T-helper 1 cell treated with Interleukin-12 subunit alpha and Interleukin-12 subunit beta and Interleukin-4 antibody, amounts not matched to agents 30 μg/mL and 1 μg/mL, for 36 hours (primary cell): ENCODE measurements at regions not wholly inside any gene's neighbourhood (a gene's known extent, or its start where the extent isn't known, plus 50 kb on each side); places are given as distances from the start of the nearest gene placed in this dataset.

ENCODE experiments used
- H3K27ac Mint-ChIP-seq: one replicate; pipeline ENCODE4 v1.8.0; 2021; ENCODE audit warnings: mild to moderate bottlenecking, mixed read lengths
- H3K27me3 Mint-ChIP-seq: one replicate; pipeline ENCODE4 v1.8.0; 2021; ENCODE audit warnings: low read depth, mixed read lengths
- H3K36me3 Mint-ChIP-seq: one replicate; pipeline ENCODE4 v1.8.0; 2021; ENCODE audit warnings: low read depth, mixed read lengths
- H3K4me1 Mint-ChIP-seq: one replicate; pipeline ENCODE4 v1.8.0; 2021; ENCODE audit warnings: low read depth, mixed read lengths
- H3K4me3 Mint-ChIP-seq: one replicate; pipeline ENCODE4 v1.8.0; 2021; ENCODE audit warnings: mild to moderate bottlenecking, moderate library complexity, mixed read lengths
- H3K9me3 Mint-ChIP-seq: one replicate; pipeline ENCODE4 v1.8.0; 2021; ENCODE audit warnings: mixed read lengths

- no peak overlapping the region for H3K4me3 Mint-ChIP-seq
- no peaks in the 10 kb centered on the region for H3K4me1 Mint-ChIP-seq
- H3K36me3 Mint-ChIP-seq = no peaks in the 10 kb centered on the region
- H3K27ac Mint-ChIP-seq = no peak overlapping the region
- peaks cover 6% of the 10 kb centered on the region for H3K9me3 Mint-ChIP-seq
- H3K27me3 Mint-ChIP-seq = no peaks in the 10 kb centered on the region
Observed at GRCh38 chr21:16538405-16538804, 808.6 kb downstream of the USP25 start.

DNA sequence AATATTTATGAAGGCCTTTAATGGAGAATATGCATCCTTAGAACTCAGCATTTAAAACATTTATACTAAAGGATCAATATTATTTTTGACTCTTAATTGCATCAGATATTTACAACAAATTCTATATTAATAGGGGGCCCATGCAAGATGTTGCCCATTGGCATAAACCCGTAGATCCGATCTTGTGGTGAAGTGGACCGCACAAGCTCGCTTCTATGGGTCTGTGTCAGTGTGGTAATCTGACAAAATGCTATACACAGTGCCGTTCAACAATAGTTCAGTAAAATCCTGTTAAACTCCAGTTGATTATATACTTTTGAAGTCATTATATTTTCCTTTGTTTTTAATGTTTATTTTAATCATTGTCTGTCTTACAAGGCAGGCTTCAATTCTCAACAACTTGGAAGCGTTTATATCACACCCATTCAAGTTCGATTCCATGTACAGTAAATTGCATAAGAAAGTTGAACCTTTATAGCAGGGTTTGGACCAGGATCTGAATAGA, 809.2 kb downstream of the USP25 start:
- H3K27ac Mint-ChIP-seq = no peak overlapping the region
- H3K4me3 Mint-ChIP-seq = no peak overlapping the region
- H3K36me3 Mint-ChIP-seq = no peaks in the 10 kb centered on the region
- H3K27me3 Mint-ChIP-seq = no peaks in the 10 kb centered on the region
- peaks cover under 1% of the 10 kb centered on the region for H3K9me3 Mint-ChIP-seq
- H3K4me1 Mint-ChIP-seq = no peaks in the 10 kb centered on the region

DNA sequence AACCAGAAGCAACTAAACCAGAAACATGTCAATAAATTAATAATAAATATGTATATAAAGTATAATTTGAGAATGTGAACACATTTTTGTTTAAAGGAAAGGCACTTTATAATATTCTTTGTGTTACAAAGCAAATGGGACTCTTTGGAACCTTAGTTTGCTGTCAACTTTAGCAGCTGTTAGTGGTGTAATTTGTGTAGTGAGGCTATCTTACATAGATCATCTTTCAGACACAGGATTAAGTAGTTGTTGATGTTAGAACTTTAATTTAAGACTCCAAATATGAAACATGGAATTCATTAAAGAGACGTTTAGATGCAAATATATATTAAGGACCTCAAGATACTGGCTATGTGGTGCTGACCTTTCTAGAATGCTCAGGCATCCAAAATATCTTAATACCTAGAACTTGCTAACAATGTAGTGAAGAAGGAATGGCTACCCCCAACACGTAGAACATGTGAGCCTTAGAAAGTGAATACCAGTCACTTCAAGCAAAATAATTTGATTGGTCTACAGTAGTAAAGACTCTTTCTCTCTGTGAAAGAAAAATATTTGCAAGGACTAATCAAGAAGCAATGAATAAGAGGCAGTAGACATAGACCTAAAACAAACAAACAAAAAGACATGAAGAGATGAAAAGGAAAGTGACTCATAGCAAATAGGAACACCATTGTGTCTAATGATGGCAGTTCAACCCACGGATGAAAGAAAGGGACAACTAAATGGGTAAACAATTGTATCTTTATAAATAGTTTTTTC, 811.4 kb downstream of the USP25 start:
- Mint-ChIP-seq H3K36me3 (no peaks in the 10 kb centered on the region), H3K4me3 (no peak overlapping the region), H3K27ac (no peak overlapping the region), H3K27me3 (no peaks in the 10 kb centered on the region), H3K9me3 (no peaks in the 10 kb centered on the region), H3K4me1 (no peaks in the 10 kb centered on the region)

- Mint-ChIP-seq H3K36me3 (no peaks in the 10 kb centered on the region), H3K4me3 (no peak overlapping the region), H3K4me1 (no peaks in the 10 kb centered on the region), H3K9me3 (peaks cover 9% of the 10 kb centered on the region), H3K27me3 (no peaks in the 10 kb centered on the region), H3K27ac (no peak overlapping the region)
Observed at GRCh38 chr21:16550118-16550517, 820.3 kb downstream of the USP25 start.

GRCh38 chr21:16550917-16551741, 821.3 kb downstream of the USP25 start:
- H3K4me3 Mint-ChIP-seq = no peak overlapping the region
- no peak overlapping the region for H3K27ac Mint-ChIP-seq
- no peaks in the 10 kb centered on the region for H3K27me3 Mint-ChIP-seq
- no peaks in the 10 kb centered on the region for H3K4me1 Mint-ChIP-seq
- H3K9me3 Mint-ChIP-seq = peaks cover 12% of the 10 kb centered on the region
- H3K36me3 Mint-ChIP-seq = no peaks in the 10 kb centered on the region

- H3K9me3 Mint-ChIP-seq = peaks cover 12% of the 10 kb centered on the region
- H3K36me3 Mint-ChIP-seq = no peaks in the 10 kb centered on the region
- no peak overlapping the region for H3K27ac Mint-ChIP-seq
- no peaks in the 10 kb centered on the region for H3K4me1 Mint-ChIP-seq
- no peak overlapping the region for H3K4me3 Mint-ChIP-seq
- no peaks in the 10 kb centered on the region for H3K27me3 Mint-ChIP-seq
Observed at GRCh38 chr21:16552880-16553279, 823.1 kb downstream of the USP25 start.

GRCh38 chr21:16554503-16554902, 824.7 kb downstream of the USP25 start:
- Mint-ChIP-seq H3K36me3 (no peaks in the 10 kb centered on the region), H3K9me3 (peaks cover 12% of the 10 kb centered on the region), H3K27ac (no peak overlapping the region), H3K4me1 (no peaks in the 10 kb centered on the region), H3K4me3 (no peak overlapping the region), H3K27me3 (no peaks in the 10 kb centered on the region)

DNA sequence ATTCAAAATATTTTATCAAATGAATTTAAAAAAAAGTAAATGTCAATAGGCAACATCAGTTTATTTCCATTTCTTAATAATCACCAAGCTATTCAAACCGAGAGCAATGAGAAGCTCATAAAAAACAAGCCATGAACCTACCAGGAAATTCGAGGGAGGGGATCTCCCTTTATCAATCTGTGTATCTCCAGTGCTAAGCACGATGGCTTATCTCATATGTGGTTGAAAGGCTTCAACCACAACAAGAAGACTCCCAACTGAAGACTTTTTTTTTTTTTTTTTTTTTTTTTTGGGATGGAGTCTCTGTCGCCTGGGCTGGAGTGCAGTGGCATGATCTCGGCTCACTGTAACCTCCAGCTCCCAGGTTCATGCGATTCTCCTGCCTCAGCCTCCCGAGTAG, 833.3 kb downstream of the USP25 start:
- no peak overlapping the region for H3K27ac Mint-ChIP-seq
- no peaks in the 10 kb centered on the region for H3K4me1 Mint-ChIP-seq
- no peaks in the 10 kb centered on the region for H3K9me3 Mint-ChIP-seq
- no peaks in the 10 kb centered on the region for H3K27me3 Mint-ChIP-seq
- no peaks in the 10 kb centered on the region for H3K36me3 Mint-ChIP-seq
- H3K4me3 Mint-ChIP-seq = no peak overlapping the region

- H3K4me1 Mint-ChIP-seq = no peaks in the 10 kb centered on the region
- H3K27ac Mint-ChIP-seq = no peak overlapping the region
- no peak overlapping the region for H3K4me3 Mint-ChIP-seq
- H3K9me3 Mint-ChIP-seq = no peaks in the 10 kb centered on the region
- H3K27me3 Mint-ChIP-seq = no peaks in the 10 kb centered on the region
- no peaks in the 10 kb centered on the region for H3K36me3 Mint-ChIP-seq
Observed at GRCh38 chr21:16563795-16564194, 834.0 kb downstream of the USP25 start.

- peaks cover 3% of the 10 kb centered on the region for H3K9me3 Mint-ChIP-seq
- H3K4me3 Mint-ChIP-seq = no peak overlapping the region
- no peaks in the 10 kb centered on the region for H3K36me3 Mint-ChIP-seq
- no peaks in the 10 kb centered on the region for H3K27me3 Mint-ChIP-seq
- no peaks in the 10 kb centered on the region for H3K4me1 Mint-ChIP-seq
- no peak overlapping the region for H3K27ac Mint-ChIP-seq
Observed at GRCh38 chr21:16568244-16568643, 838.5 kb downstream of the USP25 start.

GRCh38 chr21:16568661-16569060, 838.9 kb downstream of the USP25 start:
- Mint-ChIP-seq H3K27me3 (no peaks in the 10 kb centered on the region), H3K9me3 (peaks cover 3% of the 10 kb centered on the region), H3K4me3 (no peak overlapping the region), H3K36me3 (no peaks in the 10 kb centered on the region), H3K27ac (no peak overlapping the region), H3K4me1 (no peaks in the 10 kb centered on the region)

DNA sequence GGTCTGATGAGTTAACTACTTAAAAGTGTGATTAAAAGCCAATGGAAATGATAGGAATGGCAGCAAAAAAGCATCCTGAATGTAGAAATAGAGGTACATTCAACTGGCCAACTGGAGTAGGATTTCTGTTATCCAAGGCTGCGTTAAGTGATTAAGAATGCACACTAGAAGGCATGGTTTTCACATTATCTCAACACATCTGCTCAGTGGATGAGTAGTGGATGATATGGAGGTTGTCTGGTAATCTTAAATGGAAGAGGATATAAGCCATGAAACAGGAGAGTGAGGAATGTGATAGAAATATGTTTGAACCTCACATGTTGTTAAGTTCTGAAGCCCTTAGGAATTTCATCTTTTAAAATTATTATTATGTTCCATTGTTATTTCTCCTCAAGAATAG, 839.9 kb downstream of the USP25 start:
- no peak overlapping the region for H3K27ac Mint-ChIP-seq
- no peak overlapping the region for H3K4me3 Mint-ChIP-seq
- no peaks in the 10 kb centered on the region for H3K4me1 Mint-ChIP-seq
- peaks cover 3% of the 10 kb centered on the region for H3K9me3 Mint-ChIP-seq
- no peaks in the 10 kb centered on the region for H3K27me3 Mint-ChIP-seq
- H3K36me3 Mint-ChIP-seq = no peaks in the 10 kb centered on the region

DNA sequence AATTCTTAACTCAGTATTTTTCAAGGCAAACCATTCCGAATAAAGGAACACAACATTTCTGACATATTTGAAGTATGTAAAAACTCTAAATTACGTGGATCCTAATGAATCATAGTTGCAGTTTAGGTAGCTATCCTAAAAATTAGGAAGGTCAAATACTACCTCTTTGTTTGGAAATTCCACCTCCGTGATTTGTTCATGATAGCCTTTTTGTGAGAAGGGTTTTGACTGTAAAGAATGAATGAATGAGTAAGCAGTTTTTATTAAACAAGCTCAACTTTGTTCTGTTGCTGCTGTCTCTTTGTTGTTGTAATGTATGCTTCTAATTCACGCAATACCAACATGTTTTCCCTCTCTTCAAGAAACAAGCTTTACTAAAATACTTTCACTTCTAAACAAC, 840.4 kb downstream of the USP25 start:
- no peaks in the 10 kb centered on the region for H3K4me1 Mint-ChIP-seq
- H3K36me3 Mint-ChIP-seq = no peaks in the 10 kb centered on the region
- H3K27me3 Mint-ChIP-seq = no peaks in the 10 kb centered on the region
- no peak overlapping the region for H3K4me3 Mint-ChIP-seq
- H3K27ac Mint-ChIP-seq = no peak overlapping the region
- H3K9me3 Mint-ChIP-seq = peaks cover 7% of the 10 kb centered on the region

- H3K4me1 Mint-ChIP-seq = no peaks in the 10 kb centered on the region
- no peak overlapping the region for H3K4me3 Mint-ChIP-seq
- no peaks in the 10 kb centered on the region for H3K36me3 Mint-ChIP-seq
- H3K27ac Mint-ChIP-seq = no peak overlapping the region
- H3K9me3 Mint-ChIP-seq = peaks cover 7% of the 10 kb centered on the region
- H3K27me3 Mint-ChIP-seq = no peaks in the 10 kb centered on the region
Observed at GRCh38 chr21:16570856-16571255, 841.1 kb downstream of the USP25 start.

GRCh38 chr21:16571594-16571993, 841.8 kb downstream of the USP25 start:
- H3K27ac Mint-ChIP-seq = no peak overlapping the region
- H3K27me3 Mint-ChIP-seq = no peaks in the 10 kb centered on the region
- H3K4me3 Mint-ChIP-seq = no peak overlapping the region
- H3K9me3 Mint-ChIP-seq = peaks cover 10% of the 10 kb centered on the region
- no peaks in the 10 kb centered on the region for H3K36me3 Mint-ChIP-seq
- H3K4me1 Mint-ChIP-seq = no peaks in the 10 kb centered on the region
